ENCODE measurements at regions not wholly inside any gene's neighbourhood (a gene's known extent, or its start where the extent isn't known, plus 50 kb on each side); places are given as distances from the start of the nearest gene placed in this dataset.

- Histone ChIP-seq H3K9ac (ENCODE audit: low read length) (no peak overlapping the region), H2AFZ (ENCODE audit: low read depth, low read length) (no peak overlapping the region), H3K9me3 (ENCODE audit: low read length) (no peaks in the 10 kb centered on the region), H3K27me3 (ENCODE audit: insufficient read depth, low read depth, low read length) (no peaks in the 10 kb centered on the region), H3K4me3 (ENCODE audit: low read length) (no peak overlapping the region), H3K27ac (ENCODE audit: low read length) (no peak overlapping the region), H3K9me2 (ENCODE audit: insufficient read depth, low read length) (no peaks in the 10 kb centered on the region), H3K4me2 (ENCODE audit: low read length) (no peak overlapping the region), H3K79me2 (replicated peaks; ENCODE audit: insufficient read depth, low read length) (no peaks in the 10 kb centered on the region), H3F3A (ENCODE audit: insufficient read depth, low read length, poor library complexity, severe bottlenecking) (no peaks in the 10 kb centered on the region), H4K20me1 (ENCODE audit: insufficient read depth) (no peaks in the 10 kb centered on the region), H3K36me3 (ENCODE audit: insufficient read depth, low read length) (no peaks in the 10 kb centered on the region)
- no peak for TF ChIP-seq EZH2 (IDR thresholded peaks at IDR 0.05; ENCODE audit: borderline replicate concordance, insufficient read depth, low read length, poor library complexity, severe bottlenecking)
- TF ChIP-seq CTCF (IDR thresholded peaks at IDR 0.05; ENCODE audit: poor library complexity, severe bottlenecking): no peak
- no peak for TF ChIP-seq RAD21 (conservative IDR thresholded peaks at IDR 0.05)
- TF ChIP-seq POLR2AphosphoS5 (IDR thresholded peaks at IDR 0.05): no peak
- TF ChIP-seq REST (IDR thresholded peaks at IDR 0.05; ENCODE audit: borderline replicate concordance): no peak
- no peak for TF ChIP-seq MXI1 (conservative IDR thresholded peaks at IDR 0.05; ENCODE audit: poor library complexity, severe bottlenecking)
- no peak for TF ChIP-seq SMC3 (conservative IDR thresholded peaks at IDR 0.05; ENCODE audit: poor library complexity)
- no peak for TF ChIP-seq EP300 (conservative IDR thresholded peaks at IDR 0.05; ENCODE audit: poor library complexity, severe bottlenecking)
- TF ChIP-seq TAF1 (IDR thresholded peaks at IDR 0.05; ENCODE audit: low read depth): no peak
Observed at GRCh38 chr2:190771726-190772125, 108.9 kb upstream of the GLS start.

- Histone ChIP-seq H2AFZ (ENCODE audit: low read depth, low read length) (no peak overlapping the region), H4K20me1 (ENCODE audit: insufficient read depth) (no peaks in the 10 kb centered on the region), H3K27ac (ENCODE audit: low read length) (no peak overlapping the region), H3K9ac (ENCODE audit: low read length) (no peak overlapping the region), H3K79me2 (replicated peaks; ENCODE audit: insufficient read depth, low read length) (no peaks in the 10 kb centered on the region), H3F3A (ENCODE audit: insufficient read depth, low read length, poor library complexity, severe bottlenecking) (no peaks in the 10 kb centered on the region), H3K27me3 (ENCODE audit: insufficient read depth, low read depth, low read length) (no peaks in the 10 kb centered on the region), H3K36me3 (ENCODE audit: insufficient read depth, low read length) (no peaks in the 10 kb centered on the region), H3K4me3 (ENCODE audit: low read length) (no peak overlapping the region), H3K9me2 (ENCODE audit: insufficient read depth, low read length) (no peaks in the 10 kb centered on the region), H3K9me3 (ENCODE audit: low read length) (no peaks in the 10 kb centered on the region), H3K4me2 (ENCODE audit: low read length) (no peak overlapping the region)
- no peak for TF ChIP-seq REST (IDR thresholded peaks at IDR 0.05; ENCODE audit: borderline replicate concordance)
- no peak for TF ChIP-seq CTCF (IDR thresholded peaks at IDR 0.05; ENCODE audit: poor library complexity, severe bottlenecking)
- no peak for TF ChIP-seq EP300 (conservative IDR thresholded peaks at IDR 0.05; ENCODE audit: poor library complexity, severe bottlenecking)
- no peak for TF ChIP-seq EZH2 (IDR thresholded peaks at IDR 0.05; ENCODE audit: borderline replicate concordance, insufficient read depth, low read length, poor library complexity, severe bottlenecking)
- no peak for TF ChIP-seq POLR2AphosphoS5 (IDR thresholded peaks at IDR 0.05)
- TF ChIP-seq TAF1 (IDR thresholded peaks at IDR 0.05; ENCODE audit: low read depth): no peak
- TF ChIP-seq RAD21 (conservative IDR thresholded peaks at IDR 0.05): no peak
- no peak for TF ChIP-seq MXI1 (conservative IDR thresholded peaks at IDR 0.05; ENCODE audit: poor library complexity, severe bottlenecking)
Observed at GRCh38 chr2:190780594-190780993, 100.0 kb upstream of the GLS start.

Measured in neural cell (in vitro differentiated cells).